Activated gamma-delta T cell treated with Interleukin-2 at 50 U/mL for 16 hours (primary cell): ENCODE measurements at regions not wholly inside any gene's neighbourhood (a gene's known extent, or its start where the extent isn't known, plus 50 kb on each side); places are given as distances from the start of the nearest gene placed in this dataset.
"Not testable (repeated sequence)": the region's sequence is repeated elsewhere in the genome, so short reads cannot be mapped to it uniquely, and the experiment has no call there.

Source experiments
- DNase-seq: peaks from one replicate; pipeline ENCODE4 v3.0.0-alpha.2; 2020

DNA sequence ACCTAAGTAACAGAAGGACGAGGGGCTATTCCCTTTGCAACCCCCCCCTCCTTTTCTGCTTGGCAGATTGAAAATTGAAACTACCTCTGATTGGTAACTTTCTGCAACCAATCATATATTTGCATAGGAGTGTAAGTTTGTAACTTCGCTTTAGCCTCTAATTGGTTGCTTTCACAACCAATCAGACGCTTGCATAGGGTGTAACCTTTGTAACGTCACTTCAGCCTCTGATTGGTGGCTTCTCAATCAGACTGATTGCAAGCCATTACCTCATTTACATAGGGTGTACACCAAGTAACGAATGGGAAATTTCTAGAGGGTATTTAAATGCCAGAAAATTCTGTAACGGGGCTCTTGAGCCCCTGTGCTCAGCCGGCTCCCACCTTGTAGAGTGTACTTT lies 131.9 kb upstream of the FOXD4L5 start:
- DNase-seq: not testable (repeated sequence)

DNA sequence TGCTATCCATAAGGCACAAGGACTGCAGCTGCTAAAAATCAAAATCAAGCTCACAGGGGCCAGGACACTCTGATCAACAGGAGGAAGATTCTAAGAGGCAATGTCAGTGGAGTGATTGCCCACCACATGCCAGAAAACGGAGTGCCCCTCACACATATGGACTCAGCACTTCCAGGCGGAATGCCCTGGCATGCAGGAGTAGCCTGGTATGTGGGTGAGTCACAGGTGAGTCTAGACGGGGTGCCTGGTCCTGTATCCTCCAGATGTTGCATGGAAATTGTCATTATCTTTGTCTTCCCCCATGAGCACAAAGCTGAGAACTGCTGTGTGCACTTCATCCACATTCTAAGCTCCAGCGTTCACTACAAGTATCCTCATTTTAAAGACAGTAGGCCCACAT lies 129.2 kb upstream of the FOXD4L5 start:
- not testable (repeated sequence) for DNase-seq

DNA sequence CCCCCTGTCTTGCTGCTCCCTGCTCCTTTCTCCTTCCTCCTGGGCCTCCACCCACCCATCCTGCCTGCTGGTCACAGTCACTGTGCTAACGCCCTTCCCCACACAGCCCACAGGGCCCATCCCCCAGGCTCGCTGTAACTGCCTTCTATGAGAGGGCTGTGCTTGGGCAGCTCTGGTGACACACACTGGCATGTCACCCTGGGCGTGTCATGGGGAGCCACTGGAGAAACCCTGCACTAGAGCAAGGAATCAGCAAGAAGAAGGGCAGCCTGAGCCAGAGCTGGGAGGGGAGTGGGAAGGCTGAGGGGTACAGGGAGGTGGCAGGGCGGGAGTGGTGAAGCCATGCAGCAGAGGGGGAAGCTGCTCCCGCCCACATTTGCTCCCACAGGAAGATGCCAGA lies 128.4 kb upstream of the FOXD4L5 start:
- DNase-seq: not testable (repeated sequence)

DNA sequence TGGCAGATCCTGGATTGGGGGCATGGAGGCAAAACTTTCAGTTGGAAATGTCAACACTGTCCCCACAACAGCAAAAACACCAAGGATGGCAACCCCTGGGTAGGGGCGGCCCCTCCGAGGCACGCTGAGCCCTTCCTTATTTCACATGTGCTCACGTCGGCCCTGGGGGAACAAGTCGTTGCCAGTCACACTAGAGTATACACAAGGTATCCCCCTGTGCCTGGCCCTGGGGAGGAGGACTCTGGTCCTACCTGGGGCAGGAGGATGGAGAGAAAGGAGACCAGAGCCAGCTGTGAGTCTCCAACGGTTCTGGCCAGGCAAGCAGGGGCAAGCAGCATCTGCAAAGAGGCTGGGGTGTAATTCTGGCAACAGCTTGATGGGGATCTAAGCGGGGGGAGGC lies 126.9 kb upstream of the FOXD4L5 start:
- DNase-seq: no peak

DNA sequence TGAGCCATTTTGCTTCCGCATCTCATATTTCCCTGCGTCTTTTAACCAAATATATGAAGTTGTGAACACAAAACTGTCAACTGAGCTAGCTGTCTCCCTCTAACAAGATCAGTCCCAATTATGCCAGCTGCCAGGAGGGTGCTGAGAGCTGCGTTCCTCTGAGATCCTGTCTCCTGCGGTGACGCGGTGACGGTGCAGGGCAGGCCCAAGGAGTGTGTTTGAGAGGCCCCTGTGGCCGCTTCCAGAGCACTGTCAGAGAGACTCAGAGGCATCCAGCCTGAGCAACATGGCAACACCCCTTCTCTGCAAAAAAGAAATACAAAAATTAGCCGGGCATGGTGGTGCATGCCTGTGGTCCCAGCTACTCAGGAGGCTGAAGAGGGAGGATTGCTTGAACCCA lies 126.3 kb upstream of the FOXD4L5 start:
- no peak for DNase-seq

DNA sequence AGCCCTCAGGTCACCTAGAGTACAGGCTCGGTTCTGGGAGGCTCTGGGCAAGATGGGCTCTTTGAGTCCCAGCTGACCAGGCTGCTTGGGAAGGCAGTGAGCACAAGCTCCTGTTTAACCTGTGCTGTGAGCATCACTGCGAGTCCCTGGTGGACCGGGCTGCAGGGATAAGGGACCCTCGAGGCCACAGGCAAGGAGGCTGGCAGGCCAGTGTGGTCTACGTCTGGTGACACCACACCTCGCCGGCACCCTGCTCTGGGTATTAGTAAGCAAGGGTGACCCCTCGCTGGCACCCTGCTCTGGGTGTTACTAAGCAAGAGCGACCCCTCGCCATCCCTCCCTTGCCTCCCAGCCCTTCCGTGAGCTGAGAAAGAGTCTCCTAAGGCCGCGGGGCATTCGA lies 125.9 kb upstream of the FOXD4L5 start:
- no peak for DNase-seq

DNA sequence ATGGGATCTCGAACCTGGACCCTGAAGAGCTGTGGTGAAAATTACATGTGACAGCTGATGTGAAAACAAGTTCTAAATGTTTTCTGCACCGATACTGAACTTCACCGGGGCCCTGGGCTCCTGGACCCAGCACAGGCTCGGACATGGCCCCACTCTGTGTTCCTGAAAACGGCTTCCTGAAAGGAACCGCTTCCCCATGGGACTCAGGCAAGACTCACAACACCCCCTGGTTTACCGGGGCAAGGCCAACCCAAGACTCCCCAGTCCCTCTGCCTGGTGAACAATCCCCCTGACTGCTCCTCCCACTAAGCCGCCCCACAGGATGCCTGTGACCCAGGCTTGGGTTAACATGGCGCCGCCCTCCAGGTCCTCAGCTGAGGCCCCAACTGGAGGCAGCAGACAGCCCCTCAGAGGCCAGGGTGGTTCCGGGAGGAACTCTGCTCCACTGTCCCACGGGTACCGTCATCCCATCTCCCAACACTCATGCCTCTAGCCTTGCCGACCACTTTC lies 124.5 kb upstream of the FOXD4L5 start:
- no peak for DNase-seq

DNA sequence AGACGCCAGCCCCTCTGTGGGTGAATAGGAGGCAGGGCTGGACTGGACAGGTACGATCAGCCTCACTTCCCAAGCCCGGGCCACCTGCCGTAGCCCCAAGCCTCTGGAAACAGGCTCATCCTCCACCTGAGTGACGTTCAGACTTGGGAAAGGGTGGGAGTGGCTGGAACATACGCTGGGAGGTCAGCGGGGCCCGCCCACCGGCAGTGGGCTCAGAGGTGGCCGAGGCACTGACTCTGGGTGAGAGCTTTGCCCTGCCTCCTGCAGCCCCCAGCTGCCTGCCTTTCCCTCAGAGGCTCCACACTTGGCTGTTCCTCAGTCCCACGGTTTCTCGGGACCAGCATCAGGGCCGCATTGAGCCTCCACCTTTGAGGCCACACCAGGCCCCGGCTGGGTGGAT lies 123.8 kb upstream of the FOXD4L5 start:
- DNase-seq: not testable (repeated sequence)

DNA sequence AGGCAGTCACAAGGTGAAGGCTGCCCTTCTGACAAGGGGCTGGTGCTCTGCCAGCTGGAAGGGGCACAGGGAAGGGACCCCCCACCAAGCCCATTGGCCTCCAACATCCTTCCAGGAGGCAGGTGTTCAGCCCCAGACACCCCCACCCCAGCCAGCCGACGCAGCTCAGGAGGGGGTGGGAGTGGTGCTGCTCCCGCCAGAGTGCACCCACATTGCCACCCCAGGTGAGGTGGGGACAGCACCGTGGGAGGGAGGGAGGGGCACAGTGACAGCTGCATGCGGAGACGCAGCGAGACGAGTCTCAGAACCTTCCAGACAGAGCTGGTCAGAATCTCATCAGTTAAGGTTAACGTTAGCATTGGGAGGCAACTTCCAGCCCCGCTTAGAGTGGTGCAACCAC lies 121.6 kb upstream of the FOXD4L5 start:
- DNase-seq: not testable (repeated sequence)

DNA sequence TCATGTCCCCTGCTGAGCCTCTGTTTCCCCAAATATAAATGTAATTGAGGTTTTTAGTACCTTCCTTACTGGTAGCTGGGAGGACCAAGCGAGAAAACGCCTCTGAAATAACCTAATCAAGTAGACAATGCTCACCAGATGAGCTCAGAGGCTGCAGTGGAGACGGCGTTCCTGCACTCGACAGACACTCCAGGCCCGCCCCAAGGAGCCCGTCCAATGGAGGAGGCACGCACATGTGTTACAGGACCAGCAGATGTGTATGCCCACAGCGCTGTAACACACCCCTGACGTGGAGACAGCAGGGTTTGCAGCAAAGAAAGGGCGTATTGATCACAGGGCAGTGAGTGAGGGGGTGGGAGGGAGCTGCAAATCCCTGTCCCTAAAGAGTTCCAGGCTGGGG lies 120.8 kb upstream of the FOXD4L5 start:
- not testable (repeated sequence) for DNase-seq

DNA sequence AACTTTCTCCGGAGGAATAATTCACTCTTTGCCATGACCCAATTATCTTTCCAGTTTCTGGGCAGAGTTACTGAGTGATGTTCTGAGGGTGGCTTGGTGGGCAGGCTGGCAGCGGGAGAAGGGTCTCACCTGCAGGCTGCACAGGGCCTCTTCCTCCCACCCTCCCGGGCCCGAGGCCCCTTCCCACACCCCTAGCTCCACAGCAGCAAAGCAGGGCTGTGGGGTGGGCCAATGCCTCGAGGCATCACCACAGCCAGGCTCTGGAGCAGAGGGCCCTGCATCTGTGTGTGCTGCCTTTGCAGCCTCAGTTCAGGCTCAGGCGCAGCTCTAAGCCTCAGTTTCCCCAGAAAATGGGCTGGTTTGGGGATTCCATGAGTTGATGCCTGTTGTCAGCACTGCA lies 120.2 kb upstream of the FOXD4L5 start:
- DNase-seq: no peak

DNA sequence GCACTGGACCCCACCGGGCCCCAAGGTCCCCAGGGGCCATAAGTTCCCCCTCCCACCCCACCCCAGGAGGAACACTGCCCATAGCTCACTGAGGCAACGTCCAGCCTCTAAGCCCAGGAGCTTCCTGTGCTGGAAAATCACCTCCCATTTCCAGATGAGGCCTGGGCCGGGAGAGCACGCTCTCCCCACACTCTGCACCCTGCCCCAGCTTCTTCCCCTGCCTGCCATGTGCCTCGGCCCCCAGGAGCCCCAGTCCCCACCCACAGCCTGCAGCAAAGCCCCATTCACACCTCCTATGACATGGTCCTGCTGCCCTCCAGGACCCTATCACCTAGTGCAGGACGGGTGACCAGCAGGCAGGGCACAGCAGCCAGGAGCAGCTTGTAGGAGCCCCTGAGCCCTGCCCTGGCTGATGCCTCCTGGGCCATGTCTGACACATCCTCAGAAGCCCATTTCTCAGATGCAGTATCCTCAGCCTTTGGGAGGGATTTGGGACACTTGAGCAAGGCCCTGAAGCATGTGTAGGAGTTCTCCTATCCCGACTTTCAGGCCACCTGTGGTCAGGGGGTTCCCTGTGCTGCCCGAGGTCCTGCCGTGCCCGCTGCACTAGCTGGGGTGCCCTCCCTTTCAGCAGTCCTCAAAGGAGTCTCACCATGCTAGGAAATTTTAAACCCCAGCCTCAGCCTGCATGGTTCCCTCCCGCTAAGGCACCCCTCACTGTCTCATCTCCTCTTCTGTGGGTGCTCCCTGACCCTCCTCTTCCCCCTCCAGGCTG lies 119.4 kb upstream of the FOXD4L5 start:
- DNase-seq: no peak

DNA sequence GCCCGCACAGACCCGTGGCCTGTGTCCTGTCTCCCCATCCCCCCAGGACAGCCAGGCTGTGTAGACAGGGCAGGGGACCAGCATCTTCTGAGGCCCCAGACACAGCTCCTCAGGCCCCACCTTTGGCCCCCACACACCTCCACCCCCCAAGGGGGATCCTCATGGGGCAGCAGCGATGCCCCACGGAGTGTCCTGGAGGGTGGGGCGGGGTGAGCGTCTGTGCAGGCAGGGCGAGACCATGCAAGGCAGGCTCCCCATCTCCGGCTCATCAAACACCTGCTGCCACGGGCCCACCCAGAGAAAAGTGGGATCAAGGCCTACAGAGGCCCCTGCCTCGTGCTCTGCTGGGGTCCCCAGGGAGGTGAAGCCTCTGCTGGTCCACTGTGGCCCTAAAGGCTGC lies 118.7 kb upstream of the FOXD4L5 start:
- DNase-seq: no peak

DNA sequence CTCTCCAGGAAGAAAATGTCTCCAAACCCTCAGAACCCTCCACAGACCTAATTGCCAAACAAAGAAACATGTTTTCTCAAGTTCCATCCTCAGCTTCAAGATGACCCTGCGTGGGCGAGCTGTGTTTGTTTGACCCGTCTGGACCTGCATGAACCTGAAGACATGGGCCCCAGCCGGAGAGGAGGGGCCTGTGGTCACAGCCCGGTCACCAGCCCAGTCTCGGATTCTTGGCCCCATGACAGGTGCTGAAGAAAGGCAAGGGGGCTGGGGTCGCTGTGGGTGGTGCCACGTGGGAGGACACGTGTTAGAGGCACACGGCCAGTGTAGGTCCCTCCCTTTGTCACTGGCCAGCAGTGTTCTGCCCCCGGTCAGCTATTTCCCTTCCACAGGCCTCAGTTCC lies 118.1 kb upstream of the FOXD4L5 start:
- DNase-seq: not testable (repeated sequence)

DNA sequence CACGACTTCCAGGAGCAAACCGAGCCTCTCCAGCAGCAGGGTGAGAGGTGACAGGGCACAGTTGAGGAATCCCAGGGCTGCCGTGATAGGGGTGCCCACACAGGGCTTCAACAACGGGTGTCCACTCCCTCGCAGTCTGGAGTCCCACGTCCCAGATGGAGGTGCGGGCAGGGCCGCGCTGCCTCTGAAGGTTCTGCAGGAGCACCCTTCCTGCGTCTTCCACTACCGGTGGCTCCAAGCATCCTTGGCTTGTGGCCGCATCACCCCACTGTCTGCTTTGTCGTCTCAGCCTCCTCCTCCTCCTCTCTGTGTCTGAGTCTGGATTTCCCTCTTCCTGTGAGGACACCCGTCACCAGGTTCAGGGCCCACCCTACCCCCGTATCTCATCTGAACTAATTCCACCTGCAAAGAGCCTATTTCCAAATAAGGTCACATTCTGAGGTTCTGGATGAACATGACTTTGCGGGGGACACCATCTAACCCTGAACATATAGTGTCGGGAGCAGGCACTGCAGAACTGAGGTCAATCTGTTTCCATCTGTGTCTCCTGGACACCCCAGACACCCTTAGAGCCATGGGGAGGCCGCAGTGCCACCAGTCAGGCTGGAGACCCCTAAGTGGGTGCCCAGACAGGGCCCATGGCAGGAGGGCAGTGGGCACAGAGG lies 117.3 kb upstream of the FOXD4L5 start:
- not testable (repeated sequence) for DNase-seq

DNA sequence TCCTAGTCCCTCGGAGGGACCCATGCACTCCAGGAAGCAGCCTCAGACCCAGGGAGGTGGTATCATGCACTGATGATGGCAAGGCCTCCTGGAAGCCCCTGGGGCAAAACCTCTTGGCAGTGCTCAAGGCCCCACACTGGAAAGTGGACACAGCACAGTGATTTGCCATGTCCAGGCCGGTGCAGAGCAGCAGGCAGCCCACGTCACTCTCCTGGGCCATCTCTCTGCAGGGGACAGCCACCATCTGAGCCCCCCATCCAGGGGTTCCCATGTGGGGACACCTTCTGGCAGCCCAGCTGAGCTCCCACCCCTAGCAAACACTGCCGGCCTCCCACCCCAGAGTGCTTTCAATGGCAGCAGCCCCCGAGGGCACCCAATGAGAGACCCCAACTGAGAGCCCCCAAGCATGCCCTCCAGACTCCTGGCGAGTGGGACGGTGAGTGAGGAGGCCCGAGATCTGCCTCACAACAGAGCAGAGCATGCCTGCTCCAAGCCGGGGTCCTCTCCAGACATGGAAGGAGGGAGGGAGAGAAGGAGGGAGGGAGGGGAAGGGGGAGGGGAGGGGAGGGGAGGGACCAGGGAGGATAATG lies 116.5 kb upstream of the FOXD4L5 start:
- not testable (repeated sequence) for DNase-seq

DNA sequence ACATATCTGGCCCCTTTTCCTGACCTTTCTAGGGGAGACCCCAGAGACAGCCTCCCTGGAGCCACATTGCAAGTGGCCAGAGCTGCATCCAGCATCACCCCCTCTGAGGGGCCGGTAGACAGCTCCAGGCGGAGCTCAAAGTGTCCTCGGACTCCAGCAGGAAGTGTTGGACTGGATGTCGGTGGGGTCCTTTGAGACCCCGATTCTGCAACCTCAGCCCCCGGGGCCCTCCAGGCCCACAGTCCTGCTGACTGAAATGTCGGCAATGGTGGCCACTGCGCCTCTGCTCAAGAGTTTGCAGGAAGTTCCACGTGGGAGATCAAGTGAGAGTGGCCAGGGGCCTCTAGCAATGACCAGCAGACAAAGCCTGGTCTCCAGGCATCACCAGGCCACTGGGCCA lies 115.9 kb upstream of the FOXD4L5 start:
- DNase-seq: no peak

DNA sequence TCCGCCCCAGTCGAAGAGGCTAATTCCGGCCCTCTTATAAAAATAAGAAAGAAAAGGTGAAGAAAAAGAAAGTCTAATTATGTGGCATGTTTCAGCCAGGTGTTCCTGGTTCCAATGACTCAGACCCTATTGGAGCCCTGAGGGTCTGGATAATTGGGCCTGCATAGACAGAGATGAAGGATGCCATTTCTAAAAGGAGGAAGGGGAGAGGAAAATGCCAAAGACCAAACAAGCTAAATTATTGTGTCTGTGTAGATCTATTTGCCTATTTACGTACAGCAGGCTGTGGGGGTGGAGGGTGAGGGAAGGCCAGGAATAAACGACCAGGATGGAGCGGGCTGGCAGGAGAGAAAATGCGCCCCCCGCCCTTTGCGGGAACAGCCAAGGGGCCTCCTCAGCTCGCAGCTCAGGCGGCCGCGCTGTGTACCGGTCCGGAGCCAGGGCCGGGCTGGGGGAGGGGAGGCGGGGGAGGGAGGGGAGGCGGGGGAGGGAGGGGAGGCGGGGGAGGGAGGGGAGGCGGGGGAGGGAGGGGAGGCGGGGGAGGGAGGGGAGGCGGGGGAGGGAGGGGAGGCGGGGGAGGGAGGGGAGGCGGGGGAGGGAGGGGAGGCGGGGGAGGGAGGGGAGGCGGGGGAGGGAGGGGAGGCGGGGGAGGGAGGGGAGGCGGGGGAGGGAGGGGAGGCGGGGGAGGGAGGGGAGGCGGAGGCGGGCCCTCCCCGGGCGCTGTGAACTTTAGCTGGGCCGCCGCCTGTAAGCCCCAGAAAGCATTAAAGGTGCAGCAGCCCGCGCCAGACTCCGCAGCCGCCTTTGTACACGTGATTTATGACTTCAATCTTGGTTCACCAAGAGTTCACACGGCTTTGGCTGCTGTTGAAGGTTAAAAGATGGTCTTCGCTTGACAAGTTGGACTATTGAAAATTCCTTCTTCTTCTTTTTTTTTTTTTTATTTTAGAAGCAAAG lies 113.0 kb upstream of the FOXD4L5 start:
- DNase-seq: not testable (repeated sequence)

DNA sequence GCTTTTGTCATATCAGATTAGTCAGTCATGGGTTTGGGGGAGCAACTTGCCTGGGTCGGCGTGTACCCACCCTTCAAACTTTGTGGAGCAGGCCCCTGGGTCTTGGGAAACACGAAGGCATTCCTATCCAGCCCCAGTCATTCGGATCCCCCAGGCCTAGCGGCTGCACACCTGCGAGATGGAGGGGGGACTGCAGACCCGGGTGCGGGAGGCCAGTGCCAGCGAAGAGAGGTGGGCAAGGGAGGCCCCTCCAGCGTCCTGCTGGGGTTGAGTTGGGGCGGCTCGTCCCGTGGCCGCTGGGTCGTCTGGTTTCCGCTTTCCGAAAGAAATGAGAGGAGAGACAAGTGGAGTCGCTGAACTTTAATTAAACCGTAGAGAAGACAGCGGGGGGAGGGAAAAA lies 112.2 kb upstream of the FOXD4L5 start:
- DNase-seq: not testable (repeated sequence)

DNA sequence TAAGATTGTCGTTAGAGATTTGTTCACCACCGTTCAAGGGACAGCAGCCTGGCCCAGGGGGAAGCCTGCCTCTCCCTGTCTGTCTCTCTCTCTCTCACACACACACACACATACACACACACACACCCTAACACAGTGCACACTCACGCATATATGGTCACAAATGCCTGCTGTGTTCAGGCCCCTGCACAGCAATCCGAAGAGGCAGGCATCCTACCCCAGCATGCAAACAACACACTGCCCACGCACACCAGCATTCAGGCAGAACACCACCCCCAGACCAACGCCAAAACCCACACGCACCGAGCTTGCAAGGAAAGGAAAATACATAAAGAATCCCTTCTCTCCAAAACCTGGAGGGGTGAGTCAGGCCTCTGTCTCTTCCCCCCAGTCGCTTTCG lies 111.6 kb upstream of the FOXD4L5 start:
- DNase-seq: not testable (repeated sequence)

DNA sequence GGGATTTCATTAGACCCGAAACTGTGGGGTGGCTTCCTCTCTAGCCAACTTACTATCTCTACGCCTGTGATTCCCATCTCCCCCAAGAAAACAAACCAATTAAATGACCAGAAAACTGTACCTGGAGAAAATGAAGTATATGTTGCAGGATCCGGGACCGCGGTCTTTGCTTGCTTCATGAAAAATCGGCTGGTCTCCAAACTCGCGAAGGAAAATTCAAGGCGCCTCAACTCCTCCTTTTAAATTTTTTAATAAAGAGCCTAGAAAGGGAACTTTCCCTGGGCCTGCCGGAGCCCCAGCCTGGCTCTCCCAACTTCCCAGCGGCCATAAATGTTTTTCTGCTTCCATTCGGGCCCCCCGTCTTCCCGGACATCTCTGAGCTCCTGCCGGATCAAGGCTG lies 110.8 kb upstream of the FOXD4L5 start:
- DNase-seq: not testable (repeated sequence)

DNA sequence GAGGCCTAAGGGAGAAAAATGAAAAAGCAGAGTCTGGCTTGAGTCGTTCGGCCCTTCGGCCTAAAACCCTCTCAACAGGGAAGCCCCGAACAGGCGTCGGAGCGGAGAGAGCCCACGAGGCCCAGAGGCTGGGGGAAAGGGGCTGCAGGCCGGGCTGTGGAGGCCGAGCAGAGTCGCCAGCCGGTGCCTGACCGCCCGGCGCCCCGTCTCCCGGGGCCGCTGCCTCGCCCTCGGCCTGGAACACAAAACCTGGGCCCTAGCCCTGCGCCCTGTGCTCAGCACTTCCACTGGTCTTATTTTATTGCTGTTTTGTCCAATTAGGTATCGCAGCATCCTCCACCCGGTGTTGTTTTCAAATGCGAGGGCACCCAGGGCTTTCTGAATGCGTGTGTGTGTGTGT lies 110.1 kb upstream of the FOXD4L5 start:
- DNase-seq: not testable (repeated sequence)
